HG02884 (cell line): ENCODE measurements at regions not wholly inside any gene's neighbourhood (a gene's known extent, or its start where the extent isn't known, plus 50 kb on each side); places are given as distances from the start of the nearest gene placed in this dataset.

Experiments used
- ATAC-seq: cut with Tn5 transposase; IDR thresholded peaks from one replicate; pipeline ENCODE4 v1.9.1; 2021; ENCODE audit warnings: mild to moderate bottlenecking, moderate library complexity; ENCODE audit not compliant: unreplicated experiment

- ATAC-seq = no peak
Measured at GRCh38 chr11:128200467-128200866, 386.9 kb downstream of the ETS1 start.

DNA sequence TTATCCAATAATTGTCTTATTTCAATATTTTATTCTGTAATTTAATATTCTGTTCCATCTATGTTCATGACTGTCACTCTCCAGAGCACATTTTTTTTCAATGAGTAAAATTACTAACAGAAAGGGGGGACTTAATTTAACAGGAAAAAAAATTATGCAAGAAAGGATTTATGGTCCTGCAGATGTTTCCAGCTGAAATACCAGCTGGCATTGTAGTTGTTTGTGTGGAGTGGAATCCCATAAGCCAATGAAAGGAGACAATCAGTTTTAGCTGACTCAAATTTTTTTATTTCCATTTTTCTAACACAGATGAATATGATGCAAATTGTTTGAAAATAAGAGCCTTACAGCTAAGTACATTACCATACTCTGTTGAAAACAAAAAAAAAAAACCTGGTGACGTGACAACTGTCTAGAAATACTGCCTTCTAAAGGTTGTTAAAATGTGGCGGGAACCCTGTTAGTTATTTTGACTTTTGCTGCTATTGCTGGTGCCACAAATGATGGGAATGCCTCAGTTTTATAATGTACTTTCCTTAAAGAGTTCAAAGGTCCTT, 389.1 kb downstream of the ETS1 start:
- ATAC-seq = no peak

GRCh38 chr11:128196235-128196634, 391.1 kb downstream of the ETS1 start:
- ATAC-seq = no peak

- no peak for ATAC-seq
Measured at GRCh38 chr11:128195756-128196155, 391.6 kb downstream of the ETS1 start.

GRCh38 chr11:128195057-128195751, 392.2 kb downstream of the ETS1 start:
- ATAC-seq = no peak

GRCh38 chr11:128194216-128194615, 393.1 kb downstream of the ETS1 start:
- ATAC-seq = no peak

DNA sequence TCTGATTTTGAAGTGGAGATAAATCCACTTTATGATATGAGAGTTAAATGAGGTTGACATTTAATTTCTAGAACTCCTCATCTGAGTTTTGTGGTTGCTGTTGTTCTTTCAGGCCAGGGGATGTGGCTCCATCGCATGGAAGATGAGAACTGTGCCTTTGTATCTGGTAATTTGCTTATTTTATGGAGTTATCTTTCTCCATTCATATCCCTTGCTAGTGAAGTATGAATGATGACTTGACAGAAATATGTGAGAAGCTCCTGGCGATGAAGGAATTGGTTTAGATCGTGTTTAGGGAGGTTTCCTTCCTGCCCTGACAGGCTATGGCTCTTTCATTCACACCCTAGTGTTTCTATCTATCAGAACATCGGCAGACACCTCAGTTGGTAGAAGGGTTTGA, 393.7 kb downstream of the ETS1 start:
- no peak for ATAC-seq

GRCh38 chr11:128190312-128190711, 397.0 kb downstream of the ETS1 start:
- no peak for ATAC-seq

GRCh38 chr11:128189823-128190222, 397.5 kb downstream of the ETS1 start:
- no peak for ATAC-seq

DNA sequence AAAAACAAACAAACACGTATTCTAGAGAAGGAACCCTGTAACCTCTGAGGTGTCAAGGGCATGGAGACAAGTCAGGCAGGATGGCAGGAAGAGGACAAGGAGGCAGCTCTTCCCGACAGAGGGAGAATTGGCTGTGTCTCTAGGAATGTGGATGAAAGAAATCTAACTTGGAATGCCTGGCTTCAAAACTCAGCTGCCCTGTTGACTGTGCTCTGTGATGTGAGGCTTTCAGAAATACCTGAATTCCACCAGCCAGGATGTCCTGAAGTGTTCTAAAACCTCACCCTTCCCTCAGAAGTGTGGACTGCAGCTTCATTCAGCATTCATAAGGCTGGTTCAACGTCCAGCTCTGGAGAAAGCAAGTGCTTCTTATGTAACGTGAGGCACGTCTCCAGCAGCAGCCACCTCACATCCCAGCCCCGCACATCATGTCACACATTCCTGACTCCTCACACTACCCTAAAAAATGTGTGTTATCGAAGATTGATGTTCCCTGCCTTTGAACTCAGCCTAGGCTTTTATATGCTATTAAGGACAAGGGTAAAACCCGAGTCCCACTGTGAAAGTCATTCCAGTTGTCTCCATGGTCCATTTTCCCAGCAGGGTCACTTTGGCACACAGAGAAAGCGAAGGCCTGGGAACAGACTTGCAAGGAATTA, 398.9 kb downstream of the ETS1 start:
- no peak for ATAC-seq

DNA sequence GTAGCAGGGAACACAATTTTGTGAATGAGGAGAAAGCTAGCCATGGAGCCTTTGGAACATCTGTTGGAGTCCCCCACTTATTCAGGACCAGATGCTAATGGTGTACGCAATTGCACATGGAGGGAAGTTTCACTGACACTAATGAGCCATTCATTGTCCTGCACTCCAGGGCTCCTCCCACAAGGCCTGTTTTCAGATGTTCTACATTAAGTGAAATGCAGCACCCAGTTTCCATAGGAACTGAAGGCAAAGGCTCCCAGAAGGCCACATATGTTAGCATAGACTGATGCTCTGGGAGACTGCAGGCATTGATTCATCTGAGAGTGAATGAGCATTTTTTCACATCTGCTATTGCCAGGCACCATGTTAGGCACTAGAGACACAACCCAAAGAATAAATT, 399.5 kb downstream of the ETS1 start:
- no peak for ATAC-seq

- ATAC-seq = no peak
Measured at GRCh38 chr11:128187377-128187776, 400.0 kb downstream of the ETS1 start.

GRCh38 chr11:128184981-128185380, 402.4 kb downstream of the ETS1 start:
- ATAC-seq = no peak

- no peak for ATAC-seq
Measured at GRCh38 chr11:128182844-128183243, 404.5 kb downstream of the ETS1 start.

- ATAC-seq = no peak
Measured at GRCh38 chr11:128181984-128182383, 405.4 kb downstream of the ETS1 start.

DNA sequence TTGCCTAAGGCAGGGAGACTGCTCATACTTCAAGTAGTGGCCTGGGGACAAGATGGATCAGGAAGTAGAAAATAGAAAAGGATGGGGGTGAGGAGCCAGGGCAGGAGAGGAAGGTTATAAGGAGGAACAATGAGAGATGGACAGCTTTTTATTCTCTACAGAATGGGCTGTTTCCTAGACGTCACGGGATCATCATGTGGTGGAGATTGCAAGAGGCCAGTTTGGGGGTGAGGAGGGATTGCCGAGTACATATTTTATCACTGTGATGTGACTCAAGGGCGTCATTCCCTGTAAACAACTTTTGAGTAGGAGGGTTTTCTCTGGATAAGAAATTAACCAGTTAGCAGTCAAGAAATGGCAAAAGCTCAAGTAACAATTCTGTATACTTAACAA, 406.3 kb downstream of the ETS1 start:
- no peak for ATAC-seq

- no peak for ATAC-seq
Measured at GRCh38 chr11:128180441-128181087, 406.8 kb downstream of the ETS1 start.

GRCh38 chr11:128179512-128179911, 407.8 kb downstream of the ETS1 start:
- no peak for ATAC-seq

GRCh38 chr11:128179039-128179438, 408.3 kb downstream of the ETS1 start:
- ATAC-seq = no peak

GRCh38 chr11:128174465-128175291, 412.7 kb downstream of the ETS1 start:
- ATAC-seq = no peak
